ENCODE measurements at regions not wholly inside any gene's neighbourhood (a gene's known extent, or its start where the extent isn't known, plus 50 kb on each side); places are given as distances from the start of the nearest gene placed in this dataset.

- Histone ChIP-seq H3K9ac (ENCODE audit: low read depth in 2 of 2, low read length in 2 of 2) (no peak overlapping the region), H3K4me3 (no peak overlapping the region), H3K27me3 (no peaks in the 10 kb centered on the region), H3K27ac (no peak overlapping the region), H3K4me1 (no peaks in the 10 kb centered on the region), H3K36me3 (no peaks in the 10 kb centered on the region), H3K9me3 (no peaks in the 10 kb centered on the region)
- intact Hi-C loops (cut with DNase I) = no loop called here
- DNase-seq = no peak
- TF ChIP-seq, protein P1, sequence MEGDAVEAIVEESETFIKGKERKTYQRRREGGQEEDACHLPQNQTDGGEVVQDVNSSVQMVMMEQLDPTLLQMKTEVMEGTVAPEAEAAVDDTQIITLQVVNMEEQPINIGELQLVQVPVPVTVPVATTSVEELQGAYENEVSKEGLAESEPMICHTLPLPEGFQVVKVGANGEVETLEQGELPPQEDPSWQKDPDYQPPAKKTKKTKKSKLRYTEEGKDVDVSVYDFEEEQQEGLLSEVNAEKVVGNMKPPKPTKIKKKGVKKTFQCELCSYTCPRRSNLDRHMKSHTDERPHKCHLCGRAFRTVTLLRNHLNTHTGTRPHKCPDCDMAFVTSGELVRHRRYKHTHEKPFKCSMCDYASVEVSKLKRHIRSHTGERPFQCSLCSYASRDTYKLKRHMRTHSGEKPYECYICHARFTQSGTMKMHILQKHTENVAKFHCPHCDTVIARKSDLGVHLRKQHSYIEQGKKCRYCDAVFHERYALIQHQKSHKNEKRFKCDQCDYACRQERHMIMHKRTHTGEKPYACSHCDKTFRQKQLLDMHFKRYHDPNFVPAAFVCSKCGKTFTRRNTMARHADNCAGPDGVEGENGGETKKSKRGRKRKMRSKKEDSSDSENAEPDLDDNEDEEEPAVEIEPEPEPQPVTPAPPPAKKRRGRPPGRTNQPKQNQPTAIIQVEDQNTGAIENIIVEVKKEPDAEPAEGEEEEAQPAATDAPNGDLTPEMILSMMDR (IDR thresholded peaks at IDR 0.05) = no peak
These were observed 119.2 kb upstream of the SPACA7 start for GRCh38 chr13:112256716-112257494.

- no peaks in the 10 kb centered on the region for H3K4me1 ChIP-seq
- H3K27me3 ChIP-seq = no peaks in the 10 kb centered on the region
- intact Hi-C loops (cut with DNase I) = no loop called here
- DNase-seq = no peak
- H3K36me3 ChIP-seq = no peaks in the 10 kb centered on the region
- TF ChIP-seq, protein P1 (IDR thresholded peaks at IDR 0.05) = no peak
- no peak overlapping the region for H3K9ac ChIP-seq (ENCODE audit: low read depth in 2 of 2, low read length in 2 of 2)
- H3K27ac ChIP-seq = no peak overlapping the region
- H3K9me3 ChIP-seq = no peaks in the 10 kb centered on the region
- no peak overlapping the region for H3K4me3 ChIP-seq
These were observed 116.6 kb upstream of the SPACA7 start for GRCh38 chr13:112259511-112259910.

DNA sequence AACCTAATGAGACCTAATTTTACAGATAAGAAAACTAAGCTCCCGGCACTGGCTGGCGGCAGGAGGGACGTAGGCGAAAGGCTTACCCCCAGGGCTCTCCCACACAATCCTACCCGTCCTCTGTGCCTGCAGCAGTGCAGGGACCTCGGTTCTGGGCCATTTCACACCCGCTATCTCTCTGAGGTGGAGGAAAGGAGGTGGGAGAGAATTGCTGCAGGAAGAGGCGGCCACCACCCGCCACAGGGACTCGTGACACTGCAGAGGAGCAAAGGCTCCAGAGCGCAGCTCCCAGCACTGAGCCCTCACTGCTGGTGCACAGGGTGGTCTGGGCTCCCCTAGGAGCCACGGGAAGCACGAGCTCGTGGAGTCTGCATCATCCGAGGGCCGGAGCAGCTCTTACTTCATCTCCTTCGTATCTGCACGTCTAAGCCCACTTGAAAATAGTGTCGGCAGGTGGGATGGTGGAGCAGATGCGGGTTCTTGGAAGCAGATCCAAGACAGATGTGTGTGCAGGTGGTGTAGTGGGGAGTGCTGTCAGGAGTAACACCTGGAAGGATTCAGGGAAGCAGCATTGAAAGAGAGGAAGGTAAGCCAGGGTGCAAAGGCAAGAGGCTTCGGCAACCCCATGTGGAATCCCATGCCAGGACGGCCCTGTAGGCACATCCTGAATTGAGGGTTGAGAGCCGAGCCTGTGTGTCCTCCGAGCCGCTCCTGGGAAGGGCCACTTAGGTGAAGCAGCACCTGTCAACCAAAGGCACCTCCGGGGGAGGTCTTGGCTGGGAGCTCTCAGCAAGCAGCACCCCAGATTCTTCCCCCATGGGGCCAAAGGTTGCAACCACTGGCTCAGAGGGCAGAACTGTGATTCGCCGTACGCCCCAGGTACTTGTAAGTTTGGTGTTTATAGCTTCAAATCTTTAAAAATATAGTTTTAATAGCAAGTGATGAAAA lies 115.8 kb upstream of the SPACA7 start:
- no peak overlapping the region for H3K4me3 ChIP-seq
- DNase-seq = no peak
- H3K27ac ChIP-seq = no peak overlapping the region
- H3K27me3 ChIP-seq = no peaks in the 10 kb centered on the region
- intact Hi-C loops (cut with DNase I) = no loop called here
- no peaks in the 10 kb centered on the region for H3K9me3 ChIP-seq
- H3K4me1 ChIP-seq = no peaks in the 10 kb centered on the region
- TF ChIP-seq, protein P1 (IDR thresholded peaks at IDR 0.05) = no peak
- no peaks in the 10 kb centered on the region for H3K36me3 ChIP-seq
- H3K9ac ChIP-seq (ENCODE audit: low read depth in 2 of 2, low read length in 2 of 2) = no peak overlapping the region

DNA sequence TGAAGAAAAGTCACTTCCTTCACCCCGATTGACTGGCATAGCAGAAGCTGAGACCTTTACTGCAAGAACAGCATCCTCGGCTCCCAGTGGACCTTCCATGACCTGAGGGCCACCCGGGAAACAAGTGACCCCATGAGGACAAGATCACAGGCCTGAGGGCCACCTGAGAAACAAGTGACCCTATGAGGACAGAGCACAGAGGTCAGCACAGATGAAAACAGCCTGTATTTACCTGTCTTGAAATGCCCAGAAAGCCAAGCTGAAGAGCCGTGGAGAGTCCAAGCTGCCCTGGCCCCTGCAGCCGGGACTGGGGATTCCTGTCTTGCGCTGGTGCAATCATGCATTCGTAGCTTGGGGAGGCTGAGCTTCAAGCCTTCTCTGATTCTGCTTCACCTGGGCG lies 114.2 kb upstream of the SPACA7 start:
- Histone ChIP-seq H3K9me3 (no peaks in the 10 kb centered on the region), H3K9ac (ENCODE audit: low read depth in 2 of 2, low read length in 2 of 2) (no peak overlapping the region), H3K4me3 (no peak overlapping the region), H3K27me3 (no peaks in the 10 kb centered on the region), H3K36me3 (no peaks in the 10 kb centered on the region), H3K27ac (no peak overlapping the region), H3K4me1 (no peaks in the 10 kb centered on the region)
- no peak for DNase-seq
- intact Hi-C loops (cut with DNase I) = no loop called here
- TF ChIP-seq, protein P1 (IDR thresholded peaks at IDR 0.05) = no peak

GRCh38 chr13:112263152-112263551 lies 113.0 kb upstream of the SPACA7 start:
- no peaks in the 10 kb centered on the region for H3K9me3 ChIP-seq
- no peaks in the 10 kb centered on the region for H3K4me1 ChIP-seq
- intact Hi-C loops (cut with DNase I) = no loop called here
- H3K9ac ChIP-seq (ENCODE audit: low read depth in 2 of 2, low read length in 2 of 2) = no peak overlapping the region
- H3K4me3 ChIP-seq = no peak overlapping the region
- no peaks in the 10 kb centered on the region for H3K36me3 ChIP-seq
- DNase-seq = no peak
- TF ChIP-seq, protein P1 (IDR thresholded peaks at IDR 0.05) = no peak
- H3K27ac ChIP-seq = no peak overlapping the region
- no peaks in the 10 kb centered on the region for H3K27me3 ChIP-seq
